ENCODE measurements at regions not wholly inside any gene's neighbourhood (a gene's known extent, or its start where the extent isn't known, plus 50 kb on each side); places are given as distances from the start of the nearest gene placed in this dataset.

- 79 to 93% (median 84%) methylated on average over 1 of the region's 1 CpG for WGBS, 5 donors
- DNase-seq: no peak
- Histone ChIP-seq H3K36me3 (no peaks in the 10 kb centered on the region), H3K4me3 (no peak overlapping the region), H3K27ac (no peak overlapping the region), H3K9me3 (no peaks in the 10 kb centered on the region), H3K27me3 (no peaks in the 10 kb centered on the region), H3K4me1 (no peaks in the 10 kb centered on the region)
- TF ChIP-seq POLR2A (IDR thresholded peaks at IDR 0.05) (no peak), CTCF (IDR thresholded peaks at IDR 0.05) (peak in 1 of 7 experiments; percentile 1)
- intact Hi-C loops (cut with DNase I; ENCODE audit: low total_unique reads): no loop called here
Observed at GRCh38 chr3:31448882-31449243, 83.9 kb upstream of the STT3B start.

GRCh38 chr3:31449318-31449717 lies 83.4 kb upstream of the STT3B start:
- H3K4me1 ChIP-seq: no peaks in the 10 kb centered on the region
- no peak overlapping the region for H3K27ac ChIP-seq
- no peaks in the 10 kb centered on the region for H3K36me3 ChIP-seq
- DNase-seq: no peak
- H3K9me3 ChIP-seq: no peaks in the 10 kb centered on the region
- no peak overlapping the region for H3K4me3 ChIP-seq
- TF ChIP-seq CTCF (IDR thresholded peaks at IDR 0.05) (no peak), POLR2A (IDR thresholded peaks at IDR 0.05) (no peak), POLR2AphosphoS5 (IDR thresholded peaks at IDR 0.05) (no peak), EP300 (IDR thresholded peaks at IDR 0.05) (no peak)
- 86 to 91% (median 88%) methylated on average over 1 of the region's 1 CpG for WGBS, 5 donors
- intact Hi-C loops (cut with DNase I; ENCODE audit: low total_unique reads): no loop called here
- H3K27me3 ChIP-seq: no peaks in the 10 kb centered on the region

- Histone ChIP-seq H3K27ac (no peak overlapping the region), H3K36me3 (no peaks in the 10 kb centered on the region), H3K4me3 (no peak overlapping the region), H3K27me3 (no peaks in the 10 kb centered on the region), H3K4me1 (no peaks in the 10 kb centered on the region), H3K9me3 (no peaks in the 10 kb centered on the region)
- TF ChIP-seq EP300 (IDR thresholded peaks at IDR 0.05) (no peak), POLR2A (IDR thresholded peaks at IDR 0.05) (no peak), POLR2AphosphoS5 (IDR thresholded peaks at IDR 0.05) (no peak), CTCF (IDR thresholded peaks at IDR 0.05) (no peak)
- intact Hi-C loops (cut with DNase I; ENCODE audit: low total_unique reads): no loop called here
- no peak for DNase-seq
Observed at GRCh38 chr3:31450345-31450744, 82.4 kb upstream of the STT3B start.

GRCh38 chr3:31452495-31453106 lies 80.1 kb upstream of the STT3B start:
- Histone ChIP-seq H3K27ac (no peak overlapping the region), H3K36me3 (no peaks in the 10 kb centered on the region), H3K27me3 (no peaks in the 10 kb centered on the region), H3K4me3 (no peak overlapping the region), H3K9me3 (no peaks in the 10 kb centered on the region), H3K4me1 (no peaks in the 10 kb centered on the region)
- 87 to 96% (median 92%) methylated on average over 24 of the region's 24 CpGs for WGBS, 5 donors
- TF ChIP-seq POLR2AphosphoS5 (IDR thresholded peaks at IDR 0.05): no peak
- TF ChIP-seq POLR2A (IDR thresholded peaks at IDR 0.05): no peak
- DNase-seq: no peak
- intact Hi-C loops (cut with DNase I; ENCODE audit: low total_unique reads): no loop called here

GRCh38 chr3:31453430-31453829 lies 79.3 kb upstream of the STT3B start:
- WGBS, 5 donors: 67 to 93% (median 81%) methylated on average over 8 of the region's 8 CpGs

More at GRCh38 chr3:31453430-31453829, 79.3 kb upstream of the STT3B start:
- Histone ChIP-seq H3K4me1 (no peaks in the 10 kb centered on the region), H3K9me3 (no peaks in the 10 kb centered on the region), H3K27ac (no peak overlapping the region), H3K27me3 (no peaks in the 10 kb centered on the region), H3K4me3 (no peak overlapping the region), H3K36me3 (no peaks in the 10 kb centered on the region)
- TF ChIP-seq POLR2AphosphoS5 (IDR thresholded peaks at IDR 0.05) (no peak), CTCF (IDR thresholded peaks at IDR 0.05) (no peak), EP300 (IDR thresholded peaks at IDR 0.05) (no peak), POLR2A (IDR thresholded peaks at IDR 0.05) (no peak)
- intact Hi-C loops (cut with DNase I; ENCODE audit: low total_unique reads): no loop called here
- DNase-seq: no peak

All from stomach (tissue), 8 donors.